Prostate gland (tissue), 2 donors: ENCODE measurements at regions not wholly inside any gene's neighbourhood (a gene's known extent, or its start where the extent isn't known, plus 50 kb on each side); places are given as distances from the start of the nearest gene placed in this dataset.

ENCODE experiments used
- DNase-seq: peaks from one replicate; pipeline ENCODE4 v3.0.0-alpha.2; 2019; ENCODE audit warnings: low spot score
- H3K27ac ChIP-seq, 2 donors: fragments of 200-600 bp; sonication (generic); 2 replicates each; pipeline ENCODE4 v1.5.1; 2017 to 2019
- H3K27me3 ChIP-seq: fragments of 200-600 bp; sonication (generic); replicated peaks from 2 replicates; pipeline ENCODE4 v1.5.1; 2019; ENCODE audit not compliant: insufficient read depth
- H3K36me3 ChIP-seq, 2 donors: fragments of 200-600 bp; sonication (generic); 1 replicate in 1 of 2; 2 replicates in 1 of 2; pipeline versions ENCODE4 v1.5.1 to v1.8.1; 2017 to 2019
- H3K4me1 ChIP-seq: fragments of 200-600 bp; sonication (generic); replicated peaks from 2 replicates; pipeline ENCODE4 v1.5.1; 2019
- H3K4me3 ChIP-seq, 2 donors: fragments of 200-600 bp; sonication (generic); 2 replicates each; pipeline ENCODE4 v1.5.1; 2017 to 2019
- H3K9me3 ChIP-seq: fragments of 200-600 bp; sonication (generic); 2 replicates; pipeline ENCODE4 v1.5.1; 2017
- POLR2A ChIP-seq: fragments of 450-650 bp; IDR thresholded peaks from one replicate; pipeline ENCODE4 v1.6.1; 2016; ENCODE audit warnings: antibody characterized with exemption, mild to moderate bottlenecking
- POLR2AphosphoS5 ChIP-seq: sonication (generic); formaldehyde crosslinking; IDR thresholded peaks from one replicate; pipeline ENCODE4 v1.6.1; 2017; ENCODE audit warnings: antibody characterized with exemption
- WGBS: methylation state at CpG from one replicate; pipeline ENCODE4 v1.1.5; 2018; 5-methylcytosine and 5-hydroxymethylcytosine counted together
- intact Hi-C: fragments of 100-400 bp; cut with DNase I; formaldehyde crosslinking; loops from one replicate; pipeline ENCODE4 v1.14.2; 2022
- TF ChIP-seq, protein P1 (sequence below), 4 experiments: fragments of 200-600 bp in 2 of 4; fragments of 450-650 bp in 2 of 4; sonication (generic) in 2 of 4; IDR thresholded peaks; 1 replicate in 3 of 4; 2 replicates in 1 of 4; pipeline ENCODE4 v1.5.1; 2016 to 2019; ENCODE audit warnings: antibody characterized with exemption in 4 of 4, mild to moderate bottlenecking in 2 of 4, moderate library complexity in 2 of 4

- no peaks in the 10 kb centered on the region for H3K4me1 ChIP-seq
- TF ChIP-seq POLR2AphosphoS5 (no peak), POLR2A (no peak)
- TF ChIP-seq, protein P1, sequence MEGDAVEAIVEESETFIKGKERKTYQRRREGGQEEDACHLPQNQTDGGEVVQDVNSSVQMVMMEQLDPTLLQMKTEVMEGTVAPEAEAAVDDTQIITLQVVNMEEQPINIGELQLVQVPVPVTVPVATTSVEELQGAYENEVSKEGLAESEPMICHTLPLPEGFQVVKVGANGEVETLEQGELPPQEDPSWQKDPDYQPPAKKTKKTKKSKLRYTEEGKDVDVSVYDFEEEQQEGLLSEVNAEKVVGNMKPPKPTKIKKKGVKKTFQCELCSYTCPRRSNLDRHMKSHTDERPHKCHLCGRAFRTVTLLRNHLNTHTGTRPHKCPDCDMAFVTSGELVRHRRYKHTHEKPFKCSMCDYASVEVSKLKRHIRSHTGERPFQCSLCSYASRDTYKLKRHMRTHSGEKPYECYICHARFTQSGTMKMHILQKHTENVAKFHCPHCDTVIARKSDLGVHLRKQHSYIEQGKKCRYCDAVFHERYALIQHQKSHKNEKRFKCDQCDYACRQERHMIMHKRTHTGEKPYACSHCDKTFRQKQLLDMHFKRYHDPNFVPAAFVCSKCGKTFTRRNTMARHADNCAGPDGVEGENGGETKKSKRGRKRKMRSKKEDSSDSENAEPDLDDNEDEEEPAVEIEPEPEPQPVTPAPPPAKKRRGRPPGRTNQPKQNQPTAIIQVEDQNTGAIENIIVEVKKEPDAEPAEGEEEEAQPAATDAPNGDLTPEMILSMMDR (IDR thresholded peaks at IDR 0.05) = no peak
- no peak overlapping the region for H3K4me3 ChIP-seq
- H3K27ac ChIP-seq = no peak overlapping the region
- no peaks in the 10 kb centered on the region for H3K36me3 ChIP-seq
- no peaks in the 10 kb centered on the region for H3K9me3 ChIP-seq
- intact Hi-C loops = no loop called here
- no peak for DNase-seq
- 65% methylated on average over 2 of the region's 2 CpGs for WGBS
- H3K27me3 ChIP-seq = no peaks in the 10 kb centered on the region
Observed at GRCh38 chrX:39311646-39312045, 510.4 kb downstream of the MID1IP1 start.

- no peak for DNase-seq
- H3K9me3 ChIP-seq = no peaks in the 10 kb centered on the region
- no peaks in the 10 kb centered on the region for H3K36me3 ChIP-seq
- 93% methylated on average over 1 of the region's 1 CpG for WGBS
- H3K27me3 ChIP-seq = no peaks in the 10 kb centered on the region
- intact Hi-C loops = no loop called here
- TF ChIP-seq POLR2AphosphoS5 (no peak), POLR2A (no peak)
- TF ChIP-seq, protein P1 (IDR thresholded peaks at IDR 0.05) = no peak
- H3K27ac ChIP-seq = no peak overlapping the region
- H3K4me3 ChIP-seq = no peak overlapping the region
- H3K4me1 ChIP-seq = no peaks in the 10 kb centered on the region
Observed at GRCh38 chrX:39313146-39313545, 511.9 kb downstream of the MID1IP1 start.

DNA sequence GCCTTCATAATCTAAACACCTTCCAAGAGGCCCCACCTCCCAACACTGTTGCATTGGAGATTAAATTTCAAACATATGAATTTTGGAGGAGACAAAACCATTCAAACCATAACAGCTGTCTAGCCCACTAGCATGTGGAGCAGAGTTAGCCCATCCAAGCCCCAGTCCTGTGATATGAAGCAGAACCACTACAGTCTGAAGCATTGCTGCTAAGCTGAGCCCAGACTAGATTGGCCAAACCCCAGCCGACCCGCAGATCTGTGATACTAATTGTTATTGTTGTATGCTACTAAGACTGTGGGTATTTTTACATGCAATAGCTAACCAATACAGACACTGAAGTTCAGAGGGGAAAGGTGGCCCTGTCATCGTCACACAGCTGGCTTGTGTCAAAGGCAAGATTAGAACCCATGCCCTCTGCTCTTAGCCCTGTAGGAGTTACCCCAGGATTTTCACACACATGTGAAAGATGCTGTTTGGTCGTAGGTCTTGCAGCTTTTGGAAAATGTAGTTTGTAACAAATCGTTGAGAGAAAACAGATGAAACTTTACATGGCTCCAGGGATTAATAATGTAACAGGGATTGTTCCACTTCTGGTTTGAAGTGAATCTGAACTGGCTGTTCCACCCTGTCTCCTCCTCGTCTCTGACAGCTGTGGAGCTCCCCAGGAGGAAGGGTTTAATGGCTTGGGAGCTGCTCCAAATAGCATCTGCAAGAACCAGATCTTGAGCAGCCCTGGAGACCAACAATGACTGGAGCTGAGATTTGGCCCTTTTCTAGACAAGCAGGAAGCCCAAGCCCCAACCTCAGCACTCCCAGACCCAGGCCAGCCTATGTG, 517.5 kb downstream of the MID1IP1 start:
- no peak for DNase-seq
- Histone ChIP-seq H3K27me3 (no peaks in the 10 kb centered on the region), H3K4me1 (no peaks in the 10 kb centered on the region), H3K9me3 (no peaks in the 10 kb centered on the region), H3K4me3 (no peak overlapping the region), H3K36me3 (no peaks in the 10 kb centered on the region), H3K27ac (no peak overlapping the region)
- no peak for TF ChIP-seq POLR2A
- TF ChIP-seq POLR2AphosphoS5 = no peak
- TF ChIP-seq, protein P1 (IDR thresholded peaks at IDR 0.05) = no peak
- intact Hi-C loops = no loop called here
- 39% methylated on average over 6 of the region's 6 CpGs for WGBS

GRCh38 chrX:39320165-39320564, 518.9 kb downstream of the MID1IP1 start:
- H3K27ac ChIP-seq = no peak overlapping the region
- no peaks in the 10 kb centered on the region for H3K36me3 ChIP-seq
- H3K4me3 ChIP-seq = no peak overlapping the region
- 80% methylated on average over 1 of the region's 1 CpG for WGBS
- TF ChIP-seq, protein P1 (IDR thresholded peaks at IDR 0.05) = no peak
- TF ChIP-seq POLR2A = no peak
- TF ChIP-seq POLR2AphosphoS5 = no peak
- intact Hi-C loops = no loop called here
- no peaks in the 10 kb centered on the region for H3K9me3 ChIP-seq
- no peak for DNase-seq
- H3K4me1 ChIP-seq = no peaks in the 10 kb centered on the region
- H3K27me3 ChIP-seq = no peaks in the 10 kb centered on the region

- no peaks in the 10 kb centered on the region for H3K4me1 ChIP-seq
- intact Hi-C loops = no loop called here
- no peaks in the 10 kb centered on the region for H3K36me3 ChIP-seq
- H3K27me3 ChIP-seq = no peaks in the 10 kb centered on the region
- 64% methylated on average over 5 of the region's 5 CpGs for WGBS
- H3K27ac ChIP-seq = no peak overlapping the region
- DNase-seq = no peak
- TF ChIP-seq, protein P1 (IDR thresholded peaks at IDR 0.05) = no peak
- no peak for TF ChIP-seq POLR2A
- no peak for TF ChIP-seq POLR2AphosphoS5
- H3K4me3 ChIP-seq = no peak overlapping the region
- H3K9me3 ChIP-seq = no peaks in the 10 kb centered on the region
Observed at GRCh38 chrX:39322496-39322895, 521.2 kb downstream of the MID1IP1 start.
